ENCODE measurements at regions not wholly inside any gene's neighbourhood (a gene's known extent, or its start where the extent isn't known, plus 50 kb on each side); places are given as distances from the start of the nearest gene placed in this dataset.

GRCh38 chr15:54790693-54791092 is 406.0 kb downstream of the RSL24D1 start:
- TF ChIP-seq GATA2 (IDR thresholded peaks at IDR 0.05; ENCODE audit: low read depth, low read length) (no peak), GATA3 (IDR thresholded peaks at IDR 0.05; ENCODE audit: low read depth, low read length) (no peak)

All from SH-SY5Y (cell line).